ENCODE measurements at regions not wholly inside any gene's neighbourhood (a gene's known extent, or its start where the extent isn't known, plus 50 kb on each side); places are given as distances from the start of the nearest gene placed in this dataset.

- no peak for TF ChIP-seq POLR2A (IDR thresholded peaks at IDR 0.05)
- no peak for TF ChIP-seq CTCF (IDR thresholded peaks at IDR 0.05)
These were observed 173.1 kb upstream of the API5 start for GRCh38 chr11:43138621-43139140.

Data from uterus (tissue), 2 donors.